ENCODE measurements at regions not wholly inside any gene's neighbourhood (a gene's known extent, or its start where the extent isn't known, plus 50 kb on each side); places are given as distances from the start of the nearest gene placed in this dataset.

DNA sequence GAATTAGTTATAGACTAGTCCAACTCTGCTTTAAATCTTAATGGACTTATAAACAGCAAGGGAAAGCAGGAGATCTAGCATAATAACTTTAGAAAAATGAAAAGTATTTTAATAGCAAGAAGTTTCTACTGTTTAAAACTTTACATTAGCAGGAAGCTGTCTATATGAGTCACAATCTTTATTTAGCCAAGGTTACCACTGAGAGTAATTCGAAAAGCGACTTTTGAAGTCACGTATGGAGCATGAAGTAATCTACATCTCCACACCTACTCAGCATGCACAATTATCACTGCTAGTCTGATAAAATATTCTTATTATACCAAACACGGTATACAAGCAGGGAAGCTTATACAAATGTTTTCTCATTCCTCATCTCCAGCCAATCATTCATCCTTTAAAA is 515.4 kb upstream of the SOX11 start:
- Histone ChIP-seq H3K9me2 (ENCODE audit: insufficient read depth) (no peaks in the 10 kb centered on the region), H3K9ac (ENCODE audit: low read length) (no peak overlapping the region), H3K4me1 (ENCODE audit: control insufficient read depth in 1 of 2, insufficient read depth in 2 of 2, low read length in 2 of 2) (no peaks in the 10 kb centered on the region), H3K4me2 (ENCODE audit: low read length) (no peak overlapping the region), H3K9me3 (ENCODE audit: control insufficient read depth in 1 of 2, insufficient read depth in 1 of 2, low read depth in 1 of 2, low read length in 2 of 2) (peaks cover 8 to 40% of the 10 kb centered on the region in 2 experiments; a peak in 3 of 4 replicates), H3K79me2 (ENCODE audit: insufficient read depth, low read length) (no peaks in the 10 kb centered on the region), H3K27ac (ENCODE audit: low read depth, low read length) (no peak overlapping the region), H2AFZ (ENCODE audit: low read depth, low read length, poor library complexity, severe bottlenecking) (no peak overlapping the region), H4K20me1 (ENCODE audit: insufficient read depth) (no peaks in the 10 kb centered on the region), H3K27me3 (ENCODE audit: insufficient read depth, low read length) (no peaks in the 10 kb centered on the region), H3K4me3 (replicated peaks in 1 of 2; ENCODE audit: low read depth in 1 of 2, low read length in 2 of 2) (no peak overlapping the region), H3K36me3 (ENCODE audit: control insufficient read depth in 1 of 2, insufficient read depth in 2 of 2, low read length in 2 of 2) (no peaks in the 10 kb centered on the region)
- no TSS peak for BruUV-seq (replicated peaks)
- CTCF ChIA-PET: no interaction called here
- POLR2A ChIA-PET: no interaction called here
- DNase-seq (ENCODE audit: low read depth, low spot score) (no peak), ATAC-seq (no peak)
- intact Hi-C loops (cut with micrococcal nuclease): no loop called here
- RAD21 ChIA-PET (ENCODE audit: low non-redundant PET in 1 of 2, low total read pairs in 2 of 2, uncharacterized antibody in 2 of 2, unreplicated experiment in 2 of 2): no interaction called here
- TF ChIP-seq FOSL1 (IDR thresholded peaks at IDR 0.05; ENCODE audit: low read depth) (no peak), CBX3 (IDR thresholded peaks at IDR 0.05; ENCODE audit: low read depth) (no peak), SIN3A (IDR thresholded peaks at IDR 0.05; ENCODE audit: low read depth) (no peak), TCF7L2 (IDR thresholded peaks at IDR 0.05; ENCODE audit: borderline replicate concordance, extremely low read depth, insufficient read depth, insufficient read length) (no peak)

DNA sequence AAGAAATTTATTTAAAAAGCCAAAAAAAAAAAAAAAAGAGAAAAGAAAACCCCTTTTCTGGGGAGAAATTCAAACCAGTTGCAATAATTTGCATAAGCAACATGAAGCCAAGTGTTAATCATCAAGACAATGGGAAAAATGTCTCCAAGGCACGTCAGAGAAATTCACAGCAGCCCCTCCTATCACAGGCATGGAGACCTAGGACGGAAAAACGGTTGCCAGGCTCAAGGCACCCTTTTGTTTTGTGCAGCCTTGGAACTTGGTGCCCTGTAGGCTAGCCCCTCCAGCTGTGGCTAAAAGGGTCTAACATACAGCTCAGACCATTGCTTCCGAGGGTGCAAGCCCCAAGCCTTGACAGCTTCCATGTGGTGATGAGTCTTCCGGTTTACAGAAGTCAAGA is 509.2 kb upstream of the SOX11 start:
- Histone ChIP-seq H3K36me3 (ENCODE audit: control insufficient read depth in 1 of 2, insufficient read depth in 2 of 2, low read length in 2 of 2) (no peaks in the 10 kb centered on the region), H3K4me2 (ENCODE audit: low read length) (no peak overlapping the region), H4K20me1 (ENCODE audit: insufficient read depth) (no peaks in the 10 kb centered on the region), H3K27me3 (ENCODE audit: insufficient read depth, low read length) (no peaks in the 10 kb centered on the region), H3K9ac (ENCODE audit: low read length) (no peak overlapping the region), H2AFZ (ENCODE audit: low read depth, low read length, poor library complexity, severe bottlenecking) (no peak overlapping the region), H3K27ac (ENCODE audit: low read depth, low read length) (no peak overlapping the region), H3K9me3 (ENCODE audit: control insufficient read depth in 1 of 2, insufficient read depth in 1 of 2, low read depth in 1 of 2, low read length in 2 of 2) (peaks cover 10 to 14% of the 10 kb centered on the region in 2 experiments; a peak in 3 of 4 replicates), H3K4me3 (replicated peaks in 1 of 2; ENCODE audit: low read depth in 1 of 2, low read length in 2 of 2) (no peak overlapping the region), H3K79me2 (ENCODE audit: insufficient read depth, low read length) (no peaks in the 10 kb centered on the region), H3K4me1 (ENCODE audit: control insufficient read depth in 1 of 2, insufficient read depth in 2 of 2, low read length in 2 of 2) (no peaks in the 10 kb centered on the region), H3K9me2 (ENCODE audit: insufficient read depth) (no peaks in the 10 kb centered on the region)
- DNase-seq (ENCODE audit: low read depth, low spot score) (no peak), ATAC-seq (no peak)
- no TSS peak for BruUV-seq (replicated peaks)
- CTCF ChIA-PET: no interaction called here
- intact Hi-C loops (cut with micrococcal nuclease): no loop called here
- POLR2A ChIA-PET: no interaction called here
- RAD21 ChIA-PET (ENCODE audit: low non-redundant PET in 1 of 2, low total read pairs in 2 of 2, uncharacterized antibody in 2 of 2, unreplicated experiment in 2 of 2): no interaction called here
- TF ChIP-seq EZH2 (IDR thresholded peaks at IDR 0.05) (no peak), CBX3 (IDR thresholded peaks at IDR 0.05; ENCODE audit: low read depth) (no peak), SIN3A (IDR thresholded peaks at IDR 0.05; ENCODE audit: low read depth) (no peak), SP1 (IDR thresholded peaks at IDR 0.05; ENCODE audit: low read depth) (no peak), EZH2phosphoT487 (IDR thresholded peaks at IDR 0.05; ENCODE audit: borderline replicate concordance) (no peak), POLR2AphosphoS5 (IDR thresholded peaks at IDR 0.05; ENCODE audit: low read depth, low read length) (no peak)
- TF ChIP-seq, protein P1, sequence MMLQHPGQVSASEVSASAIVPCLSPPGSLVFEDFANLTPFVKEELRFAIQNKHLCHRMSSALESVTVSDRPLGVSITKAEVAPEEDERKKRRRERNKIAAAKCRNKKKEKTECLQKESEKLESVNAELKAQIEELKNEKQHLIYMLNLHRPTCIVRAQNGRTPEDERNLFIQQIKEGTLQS (IDR thresholded peaks at IDR 0.05): no peak
- TF ChIP-seq, protein P2, sequence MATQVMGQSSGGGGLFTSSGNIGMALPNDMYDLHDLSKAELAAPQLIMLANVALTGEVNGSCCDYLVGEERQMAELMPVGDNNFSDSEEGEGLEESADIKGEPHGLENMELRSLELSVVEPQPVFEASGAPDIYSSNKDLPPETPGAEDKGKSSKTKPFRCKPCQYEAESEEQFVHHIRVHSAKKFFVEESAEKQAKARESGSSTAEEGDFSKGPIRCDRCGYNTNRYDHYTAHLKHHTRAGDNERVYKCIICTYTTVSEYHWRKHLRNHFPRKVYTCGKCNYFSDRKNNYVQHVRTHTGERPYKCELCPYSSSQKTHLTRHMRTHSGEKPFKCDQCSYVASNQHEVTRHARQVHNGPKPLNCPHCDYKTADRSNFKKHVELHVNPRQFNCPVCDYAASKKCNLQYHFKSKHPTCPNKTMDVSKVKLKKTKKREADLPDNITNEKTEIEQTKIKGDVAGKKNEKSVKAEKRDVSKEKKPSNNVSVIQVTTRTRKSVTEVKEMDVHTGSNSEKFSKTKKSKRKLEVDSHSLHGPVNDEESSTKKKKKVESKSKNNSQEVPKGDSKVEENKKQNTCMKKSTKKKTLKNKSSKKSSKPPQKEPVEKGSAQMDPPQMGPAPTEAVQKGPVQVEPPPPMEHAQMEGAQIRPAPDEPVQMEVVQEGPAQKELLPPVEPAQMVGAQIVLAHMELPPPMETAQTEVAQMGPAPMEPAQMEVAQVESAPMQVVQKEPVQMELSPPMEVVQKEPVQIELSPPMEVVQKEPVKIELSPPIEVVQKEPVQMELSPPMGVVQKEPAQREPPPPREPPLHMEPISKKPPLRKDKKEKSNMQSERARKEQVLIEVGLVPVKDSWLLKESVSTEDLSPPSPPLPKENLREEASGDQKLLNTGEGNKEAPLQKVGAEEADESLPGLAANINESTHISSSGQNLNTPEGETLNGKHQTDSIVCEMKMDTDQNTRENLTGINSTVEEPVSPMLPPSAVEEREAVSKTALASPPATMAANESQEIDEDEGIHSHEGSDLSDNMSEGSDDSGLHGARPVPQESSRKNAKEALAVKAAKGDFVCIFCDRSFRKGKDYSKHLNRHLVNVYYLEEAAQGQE (IDR thresholded peaks at IDR 0.05; ENCODE audit: low read depth): no peak
